Smooth muscle cell (in vitro differentiated cells): ENCODE measurements at regions not wholly inside any gene's neighbourhood (a gene's known extent, or its start where the extent isn't known, plus 50 kb on each side); places are given as distances from the start of the nearest gene placed in this dataset.
"Not testable (repeated sequence)": the region's sequence is repeated elsewhere in the genome, so short reads cannot be mapped to it uniquely, and the experiment has no call there.

Experiments used
- DNase-seq: peaks from one replicate; lab custom pipeline; 2025; ENCODE audit not compliant: unreplicated experiment; lab: John Stamatoyannopoulos, UW
- H2AFZ ChIP-seq: fragments of 200-600 bp; sonication (generic); 2 replicates; pipeline ENCODE4 v1.6.0; 2016; ENCODE audit warnings: antibody characterized with exemption, low read depth, mild to moderate bottlenecking
- H3F3A ChIP-seq: fragments of 200-600 bp; sonication (generic); 2 replicates; pipeline ENCODE4 v1.6.0; 2017; ENCODE audit warnings: antibody characterized with exemption, low read depth
- H3K27ac ChIP-seq: fragments of 200-600 bp; sonication (generic); 2 replicates; pipeline ENCODE4 v1.5.1; 2016; ENCODE audit warnings: low read depth, mild to moderate bottlenecking
- H3K27me3 ChIP-seq: fragments of 200-600 bp; sonication (generic); 2 replicates; pipeline ENCODE4 v1.6.1; 2016; ENCODE audit warnings: low read depth, mild to moderate bottlenecking
- H3K36me3 ChIP-seq: fragments of 200-600 bp; sonication (generic); 2 replicates; pipeline ENCODE4 v1.5.1; 2016; ENCODE audit warnings: low read depth
- H3K4me1 ChIP-seq: fragments of 200-600 bp; sonication (generic); 2 replicates; pipeline ENCODE4 v1.5.1; 2016; ENCODE audit warnings: low read depth
- H3K4me2 ChIP-seq: fragments of 200-600 bp; sonication (generic); 2 replicates; pipeline ENCODE4 v1.6.0; 2016; ENCODE audit warnings: mild to moderate bottlenecking
- H3K4me3 ChIP-seq: fragments of 200-600 bp; sonication (generic); 2 replicates; pipeline ENCODE4 v1.5.1; 2016; ENCODE audit warnings: mild to moderate bottlenecking
- H3K79me2 ChIP-seq: fragments of 200-600 bp; sonication (generic); 2 replicates; pipeline ENCODE4 v1.6.0; 2016; ENCODE audit warnings: low read depth, mild to moderate bottlenecking
- H3K9ac ChIP-seq: fragments of 200-600 bp; sonication (generic); 2 replicates; pipeline ENCODE4 v1.6.0; 2016; ENCODE audit warnings: low read depth
- H3K9me3 ChIP-seq: fragments of 200-600 bp; sonication (generic); replicated peaks from 2 replicates; pipeline ENCODE4 v1.5.1; 2016; ENCODE audit warnings: low read depth
- H4K20me1 ChIP-seq: fragments of 200-600 bp; sonication (generic); 2 replicates; pipeline ENCODE4 v1.6.0; 2016; ENCODE audit warnings: low read depth
- CTCF ChIP-seq: fragments of 200-600 bp; sonication (generic); IDR thresholded peaks from 2 replicates; pipeline ENCODE4 v1.5.1; 2017; ENCODE audit warnings: borderline replicate concordance, mild to moderate bottlenecking, antibody characterized with exemption; ENCODE audit not compliant: insufficient read depth, poor library complexity, severe bottlenecking
- WGBS: methylation state at CpG from one replicate; pipeline ENCODE4 v1.1.7; 2016; ENCODE audit warnings: low lambda C conversion rate; 5-methylcytosine and 5-hydroxymethylcytosine counted together

DNA sequence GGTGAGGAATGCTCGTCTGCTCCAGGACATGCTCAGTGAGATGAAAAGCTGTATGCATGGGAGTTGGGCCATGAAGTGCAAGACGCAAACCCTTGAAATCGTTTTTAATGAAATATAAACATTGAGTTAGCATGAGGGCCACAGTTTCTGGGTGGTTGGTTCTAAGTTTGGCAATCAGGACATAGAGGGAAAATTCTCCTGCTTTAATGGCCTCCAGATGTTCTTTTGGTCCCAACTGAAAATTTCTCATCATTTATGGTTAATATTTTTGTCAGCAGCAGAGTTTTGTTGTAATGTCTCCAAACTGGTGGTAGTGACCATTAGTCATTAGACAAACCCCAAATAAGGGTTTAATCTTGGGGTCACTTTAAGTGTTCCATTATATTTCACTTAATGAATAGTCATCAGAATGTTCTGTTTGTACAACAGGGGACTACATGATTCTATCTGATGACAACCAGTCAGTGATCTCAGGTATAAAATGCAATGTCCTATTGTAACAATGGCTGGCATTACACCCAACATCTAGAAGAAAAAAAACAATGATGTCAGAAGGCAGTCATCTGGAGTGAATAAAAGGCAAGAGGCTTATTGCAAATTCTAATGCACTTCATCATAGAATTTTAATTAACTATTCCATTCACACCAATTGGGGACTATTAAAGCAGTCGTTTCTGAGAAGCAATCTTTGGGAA, 197.4 kb downstream of the JCAD start:
- Histone ChIP-seq H3K27me3 (no peaks in the 10 kb centered on the region), H3K9ac (no peak overlapping the region), H3K79me2 (no peaks in the 10 kb centered on the region), H3K4me3 (no peak overlapping the region), H2AFZ (no peak overlapping the region), H3K9me3 (no peaks in the 10 kb centered on the region), H3K4me2 (no peak overlapping the region), H3K4me1 (peaks cover 24% of the 10 kb centered on the region), H3K27ac (peak overlapping the region; percentile 86), H4K20me1 (no peaks in the 10 kb centered on the region), H3F3A (peaks cover 28% of the 10 kb centered on the region), H3K36me3 (no peaks in the 10 kb centered on the region)
- DNase-seq: no peak
- no peak for TF ChIP-seq CTCF
- 93% methylated on average over 4 of the region's 4 CpGs for WGBS

DNA sequence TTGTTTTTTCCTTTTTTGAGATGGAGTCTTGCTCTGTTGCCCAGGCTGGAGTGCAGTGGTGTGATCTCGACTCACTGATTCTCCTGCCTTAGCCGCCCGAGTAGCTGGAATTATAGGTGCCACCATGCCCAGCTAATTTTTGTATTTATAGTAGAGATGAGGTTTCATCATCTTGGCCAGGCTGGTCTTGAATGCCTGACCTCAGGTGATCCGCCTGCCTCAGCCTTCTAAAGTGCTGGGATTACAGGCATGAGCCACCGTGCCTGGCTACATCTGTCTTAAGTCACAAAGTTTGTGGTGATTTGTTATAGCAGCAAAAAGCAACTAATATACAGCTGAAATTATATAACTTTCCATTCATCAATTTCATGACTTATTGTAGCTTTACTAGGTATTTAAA, 198.2 kb downstream of the JCAD start:
- not testable (repeated sequence) for DNase-seq, H3K9me3 ChIP-seq, H3K27me3 ChIP-seq, H3K4me2 ChIP-seq, H3K27ac ChIP-seq, H4K20me1 ChIP-seq, H3K4me3 ChIP-seq, H3K9ac ChIP-seq, H3K36me3 ChIP-seq, H2AFZ ChIP-seq, H3K79me2 ChIP-seq
- 97% methylated on average over 5 of the region's 5 CpGs for WGBS
- Histone ChIP-seq H3K4me1 (peaks cover 23% of the 10 kb centered on the region), H3F3A (peaks cover 22% of the 10 kb centered on the region)

- Histone ChIP-seq H3K79me2 (no peaks in the 10 kb centered on the region), H3K27ac (peak overlapping the region; percentile 9), H3K4me3 (no peak overlapping the region), H2AFZ (no peak overlapping the region), H3K36me3 (no peaks in the 10 kb centered on the region), H3K9ac (no peak overlapping the region), H3F3A (peaks cover 12% of the 10 kb centered on the region), H4K20me1 (no peaks in the 10 kb centered on the region), H3K4me1 (peaks cover 18% of the 10 kb centered on the region), H3K27me3 (no peaks in the 10 kb centered on the region), H3K9me3 (no peaks in the 10 kb centered on the region), H3K4me2 (peak overlapping the region; percentile 7)
- 65% methylated on average over 9 of the region's 9 CpGs for WGBS
- no peak for TF ChIP-seq CTCF
- DNase-seq: no peak
These were observed 199.2 kb downstream of the JCAD start for GRCh38 chr10:29860166-29860565.

DNA sequence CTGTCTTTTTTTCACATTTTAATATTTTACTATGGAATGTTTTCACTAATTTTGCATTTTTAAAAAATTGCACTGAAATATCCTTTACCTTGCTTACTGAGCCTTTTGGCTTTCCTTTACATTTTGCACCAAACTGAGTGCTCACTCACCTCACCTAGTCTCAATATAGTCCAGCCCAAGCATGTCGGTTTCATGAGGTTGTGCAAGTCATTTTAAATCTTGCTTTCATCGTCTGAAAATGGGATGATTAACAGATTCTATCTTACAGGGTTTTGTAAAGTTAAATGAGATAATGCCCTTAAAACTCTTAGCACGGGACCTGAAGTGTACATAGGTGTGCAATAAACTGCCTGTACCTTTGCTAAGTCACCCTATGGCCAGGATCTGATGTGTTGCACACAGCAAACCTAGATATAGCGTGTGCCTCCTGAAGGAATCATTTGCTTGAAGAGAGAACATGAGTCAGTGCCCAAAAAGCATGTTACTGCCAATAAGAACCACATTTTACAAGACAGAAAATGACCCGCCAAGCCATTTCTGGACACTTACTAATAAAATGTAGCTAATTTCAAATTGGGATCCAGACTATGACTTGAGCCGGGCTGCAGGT, 199.8 kb downstream of the JCAD start:
- H3K4me1 ChIP-seq: peaks cover 18% of the 10 kb centered on the region
- H3K9me3 ChIP-seq: no peaks in the 10 kb centered on the region
- H3K36me3 ChIP-seq: no peaks in the 10 kb centered on the region
- H3F3A ChIP-seq: peaks cover 12% of the 10 kb centered on the region
- no peak overlapping the region for H3K4me3 ChIP-seq
- H3K9ac ChIP-seq: no peak overlapping the region
- no peaks in the 10 kb centered on the region for H4K20me1 ChIP-seq
- no peak overlapping the region for H2AFZ ChIP-seq
- peak overlapping the region; percentile 7 for H3K4me2 ChIP-seq
- WGBS: 48% methylated on average over 6 of the region's 6 CpGs
- DNase-seq: no peak
- H3K27ac ChIP-seq: peak overlapping the region; percentile 9
- no peaks in the 10 kb centered on the region for H3K27me3 ChIP-seq
- TF ChIP-seq CTCF: no peak
- no peaks in the 10 kb centered on the region for H3K79me2 ChIP-seq
